Nephron (organoid): ENCODE measurements at regions not wholly inside any gene's neighbourhood (a gene's known extent, or its start where the extent isn't known, plus 50 kb on each side); places are given as distances from the start of the nearest gene placed in this dataset.
"Not testable (repeated sequence)": the region's sequence is repeated elsewhere in the genome, so short reads cannot be mapped to it uniquely, and the experiment has no call there.

ENCODE experiments used
- H3K27ac Mint-ChIP-seq, 3 experiments: 2 replicates each; pipeline ENCODE4 v1.8.0; 2020; ENCODE audit warnings: mixed read lengths in 3 of 3, mild to moderate bottlenecking in 2 of 3, moderate library complexity in 1 of 3
- H3K27me3 Mint-ChIP-seq: 2 replicates; pipeline ENCODE4 v1.8.0; 2021; ENCODE audit warnings: low read depth, mild to moderate bottlenecking, moderate library complexity, mixed read lengths
- H3K36me3 Mint-ChIP-seq: 2 replicates; pipeline ENCODE4 v1.8.0; 2020; ENCODE audit warnings: low read depth, mixed read lengths
- H3K4me1 Mint-ChIP-seq: 2 replicates; pipeline ENCODE4 v1.8.0; 2020; ENCODE audit warnings: mixed read lengths
- H3K4me3 Mint-ChIP-seq, 3 experiments: 2 replicates each; pipeline ENCODE4 v1.8.0; 2020; ENCODE audit warnings: mild to moderate bottlenecking in 3 of 3, mixed read lengths in 3 of 3, moderate library complexity in 2 of 3
- H3K9me3 Mint-ChIP-seq: 2 replicates; pipeline ENCODE4 v1.8.0; 2020; ENCODE audit warnings: mixed read lengths
- CTCF ChIP-seq, 3 experiments: fragments of 200-600 bp; sonication (generic); IDR thresholded peaks; one replicate each; pipeline ENCODE4 v1.5.0; 2021; ENCODE audit warnings: antibody characterized with exemption in 3 of 3; ENCODE audit not compliant: unreplicated experiment in 3 of 3

- TF ChIP-seq CTCF (IDR thresholded peaks at IDR 0.05; ENCODE audit: unreplicated experiment in 3 of 3), result no peak
- Mint-ChIP-seq H3K27me3 (peaks cover 43% of the 10 kb centered on the region), H3K36me3 (no peaks in the 10 kb centered on the region), H3K27ac (no peak overlapping the region), H3K9me3 (no peaks in the 10 kb centered on the region), H3K4me3 (no peak overlapping the region), H3K4me1 (peaks cover 44% of the 10 kb centered on the region)
These were observed 116.1 kb downstream of the VEGFA start for GRCh38 chr6:43886067-43886461.

GRCh38 chr6:43885399-43886066 lies 115.5 kb downstream of the VEGFA start:
- H3K27ac Mint-ChIP-seq, result peak overlapping the region in 2 of 3 experiments; percentile 69 to 92
- H3K27me3 Mint-ChIP-seq, result peaks cover 37% of the 10 kb centered on the region
- peak in 1 of 3 experiments; percentile 7 for TF ChIP-seq CTCF (IDR thresholded peaks at IDR 0.05; ENCODE audit: unreplicated experiment in 3 of 3)
- no peaks in the 10 kb centered on the region for H3K9me3 Mint-ChIP-seq
- H3K4me3 Mint-ChIP-seq, result no peak overlapping the region
- H3K4me1 Mint-ChIP-seq, result peaks cover 45% of the 10 kb centered on the region
- no peaks in the 10 kb centered on the region for H3K36me3 Mint-ChIP-seq

- no peak for TF ChIP-seq CTCF (IDR thresholded peaks at IDR 0.05; ENCODE audit: unreplicated experiment in 3 of 3)
- Mint-ChIP-seq H3K36me3 (no peaks in the 10 kb centered on the region), H3K9me3 (no peaks in the 10 kb centered on the region), H3K4me1 (peaks cover 49% of the 10 kb centered on the region), H3K4me3 (no peak overlapping the region), H3K27me3 (peaks cover 33% of the 10 kb centered on the region), H3K27ac (peak overlapping the region in 2 of 3 experiments; percentile 90 to 92)
These were observed 114.6 kb downstream of the VEGFA start for GRCh38 chr6:43884652-43885022.

- TF ChIP-seq CTCF (IDR thresholded peaks at IDR 0.05; ENCODE audit: unreplicated experiment in 3 of 3), result no peak
- H3K27ac Mint-ChIP-seq, result peak overlapping the region in 2 of 3 experiments; percentile 90 to 92
- no peaks in the 10 kb centered on the region for H3K9me3 Mint-ChIP-seq
- H3K27me3 Mint-ChIP-seq, result peaks cover 29% of the 10 kb centered on the region
- H3K36me3 Mint-ChIP-seq, result no peaks in the 10 kb centered on the region
- no peak overlapping the region for H3K4me3 Mint-ChIP-seq
- H3K4me1 Mint-ChIP-seq, result peaks cover 51% of the 10 kb centered on the region
These were observed 114.0 kb downstream of the VEGFA start for GRCh38 chr6:43883847-43884651.

- H3K9me3 Mint-ChIP-seq, H3K4me3 Mint-ChIP-seq, H3K36me3 Mint-ChIP-seq: not testable (repeated sequence)
- Mint-ChIP-seq H3K4me1 (peaks cover 57% of the 10 kb centered on the region), H3K27ac (peak overlapping the region in 1 of 3 experiments; percentile 2), H3K27me3 (peaks cover 18% of the 10 kb centered on the region)
These were observed 112.9 kb downstream of the VEGFA start for GRCh38 chr6:43882690-43883448.
